Liver (tissue), 9 donors: ENCODE measurements at regions not wholly inside any gene's neighbourhood (a gene's known extent, or its start where the extent isn't known, plus 50 kb on each side); places are given as distances from the start of the nearest gene placed in this dataset. TPM values are rescaled to one million over a fixed set of nuclear protein-coding genes. Genes with fewer than 3 reads are reported as not detected.
A peak's percentile ranks its signal among the peaks of the same experiment; 100 is the strongest.

Experiments
- DNase-seq: peaks from one replicate; pipeline ENCODE4 v3.0.0-alpha.2; 2017; ENCODE audit warnings: low spot score
- H3K27ac ChIP-seq, 2 donors: one replicate each; pipeline ENCODE4 v1.7.0; 2013; ENCODE audit warnings: inconsistent platforms in 2 of 2, low read length in 2 of 2, control low read depth in 1 of 2, low read depth in 1 of 2, mild to moderate bottlenecking in 1 of 2
- H3K27me3 ChIP-seq, 4 donors: one replicate each; pipeline versions ENCODE4 v1.6.1 to v1.7.0; 2013; ENCODE audit warnings: low read length in 3 of 4, inconsistent platforms in 1 of 4, mild to moderate bottlenecking in 1 of 4, moderate library complexity in 1 of 4; ENCODE audit not compliant: control insufficient read depth in 4 of 4, insufficient read depth in 4 of 4
- H3K36me3 ChIP-seq, 4 donors: one replicate each; pipeline versions ENCODE4 v1.6.1 to v1.7.0; 2013; ENCODE audit warnings: low read length in 3 of 4, mild to moderate bottlenecking in 3 of 4, low read depth in 1 of 4, moderate library complexity in 1 of 4; ENCODE audit not compliant: control insufficient read depth in 4 of 4, insufficient read depth in 3 of 4
- H3K4me1 ChIP-seq, 4 donors: one replicate each; pipeline versions ENCODE4 v1.6.1 to v1.7.0; 2013; ENCODE audit warnings: low read length in 3 of 4, mild to moderate bottlenecking in 3 of 4, moderate library complexity in 1 of 4; ENCODE audit not compliant: control insufficient read depth in 4 of 4, insufficient read depth in 4 of 4
- H3K4me3 ChIP-seq, 3 donors: one replicate each; pipeline versions ENCODE4 v1.6.1 to v1.7.0; 2013; ENCODE audit warnings: low read length in 3 of 3, control low read depth in 1 of 3, low read depth in 1 of 3, mild to moderate bottlenecking in 1 of 3
- H3K9ac ChIP-seq, 2 donors: one replicate each; pipeline ENCODE4 v1.7.0; 2013; ENCODE audit warnings: low read length in 2 of 2, mild to moderate bottlenecking in 2 of 2, moderate library complexity in 2 of 2, control low read depth in 1 of 2, low read depth in 1 of 2
- H3K9me3 ChIP-seq, 4 donors: one replicate each; pipeline versions ENCODE4 v1.6.1 to v1.7.0; 2013; ENCODE audit warnings: low read length in 3 of 4; ENCODE audit not compliant: control insufficient read depth in 4 of 4
- ATF3 ChIP-seq: IDR thresholded peaks from 2 replicates; pipeline ENCODE4 v1.6.1; 2016; ENCODE audit warnings: antibody characterized with exemption
- EGR1 ChIP-seq, 2 donors: IDR thresholded peaks; 2 replicates each; pipeline ENCODE4 v1.6.1; 2016 to 2018; ENCODE audit warnings: antibody characterized with exemption in 2 of 2, low read depth in 2 of 2
- HNF4A ChIP-seq, 2 donors: conservative IDR thresholded peaks; 2 replicates each; pipeline ENCODE4 v1.6.1; 2016; ENCODE audit warnings: antibody characterized with exemption in 2 of 2, mild to moderate bottlenecking in 2 of 2
- HNF4G ChIP-seq: IDR thresholded peaks from 2 replicates; pipeline ENCODE4 v1.6.1; 2016; ENCODE audit warnings: antibody characterized with exemption
- JUND ChIP-seq, 2 donors: IDR thresholded peaks; 2 replicates each; pipeline ENCODE4 v1.6.1; 2016; ENCODE audit warnings: antibody characterized with exemption in 2 of 2
- MAX ChIP-seq: IDR thresholded peaks from 2 replicates; pipeline ENCODE4 v1.6.1; 2016; ENCODE audit warnings: antibody characterized with exemption
- NR2F2 ChIP-seq: IDR thresholded peaks from 2 replicates; pipeline ENCODE4 v1.6.1; 2016; ENCODE audit warnings: antibody characterized with exemption
- RAD21 ChIP-seq, 2 donors: IDR thresholded peaks; 2 replicates each; pipeline ENCODE4 v1.6.1; 2016; ENCODE audit warnings: antibody characterized with exemption in 2 of 2, mild to moderate bottlenecking in 2 of 2
- RXRA ChIP-seq, 2 donors: IDR thresholded peaks; 2 replicates each; pipeline ENCODE4 v1.6.1; 2017 to 2018; ENCODE audit warnings: antibody characterized with exemption in 2 of 2, mild to moderate bottlenecking in 1 of 2
- TAF1 ChIP-seq: conservative IDR thresholded peaks from 2 replicates; pipeline ENCODE4 v1.6.1; 2016; ENCODE audit warnings: antibody characterized with exemption, mild to moderate bottlenecking
- WGBS: extraction: QIAGEN DNeasy Blood & Tissue Kit; methylation state at CpG from one replicate; pipeline ENCODE4 v1.1.7; 2013; 5-methylcytosine and 5-hydroxymethylcytosine counted together
- small RNA-seq: library from RNA; depleted of rRNA; stranded (forward); fragments of <200 nt; gene quantifications from one replicate; pipeline ENCODE3, GENCODE V24; 2014
- TF ChIP-seq, protein P1 (sequence below): fragments of 150-350 bp; IDR thresholded peaks from 2 replicates; pipeline ENCODE4 v1.5.1; 2017; ENCODE audit warnings: improper control_type of control experiment, low read depth, low read length; ENCODE audit not compliant: missing input control
- donor health status: healthy.
- donor health status: healthy.
- donor health status: healthy.
- donor health status: healthy.
- donor health status: healthy.

- Histone ChIP-seq H3K9ac (no peak overlapping the region), H3K27me3 (no peaks in the 10 kb centered on the region), H3K4me1 (no peaks in the 10 kb centered on the region), H3K27ac (no peak overlapping the region), H3K4me3 (no peak overlapping the region), H3K9me3 (no peaks in the 10 kb centered on the region), H3K36me3 (no peaks in the 10 kb centered on the region)
- TF ChIP-seq HNF4G (no peak), JUND (IDR thresholded peaks at IDR 0.05) (no peak), RAD21 (IDR thresholded peaks at IDR 0.05) (peak; percentile 83 to 86), MAX (no peak), HNF4A (conservative IDR thresholded peaks at IDR 0.05) (no peak), ATF3 (no peak), RXRA (IDR thresholded peaks at IDR 0.05) (peak in 1 of 2 donors; percentile 23), NR2F2 (peak; percentile 41), EGR1 (IDR thresholded peaks at IDR 0.05; ENCODE audit: low read depth in 2 of 2) (no peak), TAF1 (no peak)
- TF ChIP-seq, protein P1, sequence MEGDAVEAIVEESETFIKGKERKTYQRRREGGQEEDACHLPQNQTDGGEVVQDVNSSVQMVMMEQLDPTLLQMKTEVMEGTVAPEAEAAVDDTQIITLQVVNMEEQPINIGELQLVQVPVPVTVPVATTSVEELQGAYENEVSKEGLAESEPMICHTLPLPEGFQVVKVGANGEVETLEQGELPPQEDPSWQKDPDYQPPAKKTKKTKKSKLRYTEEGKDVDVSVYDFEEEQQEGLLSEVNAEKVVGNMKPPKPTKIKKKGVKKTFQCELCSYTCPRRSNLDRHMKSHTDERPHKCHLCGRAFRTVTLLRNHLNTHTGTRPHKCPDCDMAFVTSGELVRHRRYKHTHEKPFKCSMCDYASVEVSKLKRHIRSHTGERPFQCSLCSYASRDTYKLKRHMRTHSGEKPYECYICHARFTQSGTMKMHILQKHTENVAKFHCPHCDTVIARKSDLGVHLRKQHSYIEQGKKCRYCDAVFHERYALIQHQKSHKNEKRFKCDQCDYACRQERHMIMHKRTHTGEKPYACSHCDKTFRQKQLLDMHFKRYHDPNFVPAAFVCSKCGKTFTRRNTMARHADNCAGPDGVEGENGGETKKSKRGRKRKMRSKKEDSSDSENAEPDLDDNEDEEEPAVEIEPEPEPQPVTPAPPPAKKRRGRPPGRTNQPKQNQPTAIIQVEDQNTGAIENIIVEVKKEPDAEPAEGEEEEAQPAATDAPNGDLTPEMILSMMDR, result peak; percentile 59
- 15% methylated on average over 25 of the region's 25 CpGs for WGBS
- DNase-seq, result no peak
These were observed 50.5 kb upstream of the FOXK1 start for GRCh38 chr7:4631380-4632179.

Small RNA genes in the stretch of these regions (small RNA-seq; reads per million reads assigned to genes)
- gene CYP3A54P, result not detected
